NCI-H524 (cell line): ENCODE measurements at regions not wholly inside any gene's neighbourhood (a gene's known extent, or its start where the extent isn't known, plus 50 kb on each side); places are given as distances from the start of the nearest gene placed in this dataset.

ENCODE experiments used
- DNase-seq, 2 experiments: peaks; one replicate each; lab custom pipeline; 2025; lab: John Stamatoyannopoulos, UW

- DNase-seq, result no peak
These were observed 64.3 kb upstream of the RNU6ATAC start for GRCh38 chr9:134228649-134229048.

- no peak for DNase-seq
These were observed 65.2 kb upstream of the RNU6ATAC start for GRCh38 chr9:134229466-134230091.

- DNase-seq, result peak; percentile 61 to 89
These were observed 66.0 kb upstream of the RNU6ATAC start for GRCh38 chr9:134230092-134230941.

- DNase-seq, result peak; percentile 61 to 67
These were observed 66.6 kb upstream of the RNU6ATAC start for GRCh38 chr9:134230942-134231325.

- no peak for DNase-seq
These were observed 67.0 kb upstream of the RNU6ATAC start for GRCh38 chr9:134231330-134231745.

GRCh38 chr9:134231767-134232166 is 67.4 kb upstream of the RNU6ATAC start:
- no peak for DNase-seq

- DNase-seq, result no peak
These were observed 68.7 kb upstream of the RNU6ATAC start for GRCh38 chr9:134233022-134233421.

GRCh38 chr9:134234001-134234660 is 69.8 kb upstream of the RNU6ATAC start:
- no peak for DNase-seq

GRCh38 chr9:134234687-134235359 is 70.5 kb upstream of the RNU6ATAC start:
- DNase-seq, result no peak

- DNase-seq, result no peak
These were observed 71.0 kb upstream of the RNU6ATAC start for GRCh38 chr9:134235366-134235765.

- no peak for DNase-seq
These were observed 71.6 kb upstream of the RNU6ATAC start for GRCh38 chr9:134236001-134236421.

GRCh38 chr9:134236935-134237629 is 72.7 kb upstream of the RNU6ATAC start:
- DNase-seq, result no peak

GRCh38 chr9:134237630-134238265 is 73.4 kb upstream of the RNU6ATAC start:
- DNase-seq, result no peak

GRCh38 chr9:134239130-134239903 is 75.0 kb upstream of the RNU6ATAC start:
- DNase-seq, result no peak

GRCh38 chr9:134239939-134240338 is 75.6 kb upstream of the RNU6ATAC start:
- no peak for DNase-seq

GRCh38 chr9:134240361-134240760 is 76.0 kb upstream of the RNU6ATAC start:
- no peak for DNase-seq

- DNase-seq, result no peak
These were observed 78.3 kb upstream of the RNU6ATAC start for GRCh38 chr9:134242706-134243105.

GRCh38 chr9:134243778-134244467 is 79.6 kb upstream of the RNU6ATAC start:
- DNase-seq, result no peak

- DNase-seq, result no peak
These were observed 80.8 kb upstream of the RNU6ATAC start for GRCh38 chr9:134245179-134245578.
